GM18498 (cell line): ENCODE measurements at regions not wholly inside any gene's neighbourhood (a gene's known extent, or its start where the extent isn't known, plus 50 kb on each side); places are given as distances from the start of the nearest gene placed in this dataset.

Experiments used
- ATAC-seq: cut with Tn5 transposase; IDR thresholded peaks from one replicate; pipeline ENCODE4 v1.9.1; 2021; ENCODE audit warnings: mild to moderate bottlenecking, moderate library complexity; ENCODE audit not compliant: unreplicated experiment

DNA sequence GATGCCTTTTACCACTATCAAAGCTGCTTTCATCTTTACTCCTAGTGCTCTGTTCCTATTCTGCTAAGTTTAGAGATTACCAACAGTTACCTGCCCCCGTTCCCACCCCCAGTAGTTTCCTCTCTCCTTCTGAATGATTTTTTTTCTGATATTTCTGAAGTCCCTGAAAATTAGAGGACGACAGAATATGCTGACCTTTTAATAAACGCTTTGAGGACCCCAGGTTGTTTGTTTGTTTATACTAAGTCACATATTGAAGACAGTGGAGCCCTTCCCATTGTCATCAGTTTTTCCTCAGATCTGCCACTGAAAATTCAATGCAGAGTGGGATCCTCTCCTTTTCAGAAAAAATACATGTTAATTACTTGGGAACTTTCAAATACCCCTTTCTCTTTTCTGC, 1039.3 kb upstream of the AGA start:
- ATAC-seq, result no peak

DNA sequence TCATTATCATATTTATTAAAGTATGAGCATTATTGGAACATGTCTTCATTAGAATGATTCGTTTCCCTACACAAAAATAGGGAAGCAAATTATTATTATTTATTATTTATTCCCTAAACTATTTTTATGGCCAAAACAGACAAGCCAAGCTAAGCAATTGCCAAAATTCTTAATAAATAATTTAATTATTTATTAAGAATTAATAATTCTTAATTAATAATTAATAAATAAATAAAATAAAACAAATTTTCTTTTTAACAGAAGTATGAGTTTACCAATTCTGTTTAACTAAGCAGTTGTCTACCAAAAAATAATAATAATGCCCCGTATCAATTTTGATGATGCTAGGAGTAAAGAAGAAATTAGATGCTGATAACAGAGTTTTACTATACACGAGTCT, 1080.8 kb upstream of the AGA start:
- ATAC-seq, result no peak

DNA sequence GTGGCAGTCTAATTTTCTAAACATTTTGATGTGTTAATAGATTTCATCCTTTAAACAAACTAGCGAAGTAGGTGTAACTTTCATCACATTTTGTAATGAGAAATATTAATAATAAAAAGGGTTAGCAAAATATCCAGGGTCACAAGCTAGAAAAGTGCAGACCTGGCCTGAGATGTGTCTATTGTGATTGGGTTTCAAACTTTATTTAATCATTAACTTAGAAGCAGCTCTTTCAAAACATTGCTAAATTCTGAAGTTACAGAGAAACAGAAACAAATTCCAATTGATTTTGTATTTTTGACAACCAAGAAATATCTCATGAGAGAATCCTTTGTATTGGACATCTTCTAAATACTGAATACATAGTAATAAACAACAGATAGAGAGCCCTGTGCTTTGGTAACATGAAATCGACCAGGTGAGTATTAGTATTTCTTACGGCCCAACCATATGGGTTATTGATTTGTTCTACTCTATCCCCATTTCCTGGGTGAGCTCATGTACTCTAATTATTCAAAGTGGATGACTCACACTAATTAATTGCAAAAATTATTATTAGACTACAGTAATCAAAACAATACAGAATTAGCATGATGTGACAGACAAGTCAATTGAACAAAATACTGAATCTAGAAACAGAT, 1093.8 kb upstream of the AGA start:
- ATAC-seq, result no peak

DNA sequence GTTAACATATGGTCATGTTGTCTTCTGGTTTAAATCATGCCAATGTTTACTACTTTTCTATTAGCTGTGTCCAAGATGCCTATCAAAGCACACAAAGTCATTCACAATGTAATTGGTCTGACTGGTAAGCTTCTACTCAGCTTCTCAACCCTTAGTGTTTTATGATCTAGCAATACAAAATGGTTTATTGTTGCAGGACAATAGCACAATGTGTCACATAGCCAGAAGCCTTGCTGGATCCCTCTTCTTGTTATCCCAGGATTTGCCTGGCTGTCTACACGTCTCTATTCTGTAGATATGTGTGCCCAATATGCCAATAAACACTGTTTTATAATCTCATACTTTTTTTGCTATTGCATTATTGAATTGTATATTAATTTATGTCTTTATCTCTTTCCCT, 1111.0 kb upstream of the AGA start:
- no peak for ATAC-seq

DNA sequence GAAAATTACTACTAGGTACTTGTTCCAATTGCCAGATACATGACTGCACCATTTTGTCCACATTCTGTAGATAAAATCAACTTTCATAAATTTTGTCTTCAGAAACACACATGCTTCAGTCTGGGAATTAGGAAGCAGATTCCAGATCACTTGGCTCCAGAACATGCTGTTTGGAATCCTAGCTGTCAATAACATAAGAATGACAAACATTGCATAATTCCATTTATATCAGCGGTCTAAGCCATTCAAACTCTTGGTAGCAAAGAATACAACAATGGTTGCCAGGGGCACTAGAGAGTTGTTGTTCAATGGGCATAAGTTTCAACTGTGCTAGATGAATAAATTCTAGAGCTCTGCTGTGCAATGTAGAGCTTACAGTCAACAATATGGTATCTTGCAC, 1112.1 kb upstream of the AGA start:
- ATAC-seq, result no peak

DNA sequence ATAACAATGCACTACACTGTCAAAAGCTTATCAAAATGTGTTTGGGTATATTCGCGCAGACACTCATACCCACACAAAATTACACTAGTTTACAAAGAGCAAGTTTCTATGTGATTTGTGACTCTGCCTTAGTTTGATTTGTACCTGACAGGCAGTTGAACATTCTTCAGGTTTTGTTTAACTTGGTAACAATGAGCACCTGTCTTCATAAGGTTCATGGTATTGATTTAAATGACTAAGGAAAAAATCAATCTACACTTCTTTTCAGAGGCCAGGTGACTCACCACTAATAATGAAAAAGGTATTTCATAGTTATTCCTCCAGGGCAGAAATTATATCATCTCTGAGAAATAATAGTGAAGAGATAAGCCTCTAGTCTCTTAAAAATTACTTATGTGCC, 1114.6 kb upstream of the AGA start:
- ATAC-seq, result no peak

DNA sequence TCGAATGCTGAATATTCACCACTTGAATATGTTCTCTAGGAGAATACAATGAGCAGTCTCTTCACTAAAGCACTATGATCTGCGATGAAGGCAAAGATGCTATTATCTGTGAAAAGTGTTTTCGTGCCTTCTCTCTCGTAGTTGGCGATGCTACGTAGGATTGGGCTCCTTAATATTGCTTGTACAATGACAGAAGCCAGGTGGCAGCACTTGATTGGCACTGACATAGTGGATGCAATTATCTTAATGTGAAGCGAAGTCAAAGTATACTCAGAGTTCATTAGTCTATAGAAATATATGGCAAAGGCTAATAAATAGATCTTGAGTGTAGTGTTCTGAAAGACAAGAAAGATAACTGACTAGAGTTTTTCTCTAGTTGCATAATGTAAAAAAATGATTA, 1135.7 kb upstream of the AGA start:
- no peak for ATAC-seq

DNA sequence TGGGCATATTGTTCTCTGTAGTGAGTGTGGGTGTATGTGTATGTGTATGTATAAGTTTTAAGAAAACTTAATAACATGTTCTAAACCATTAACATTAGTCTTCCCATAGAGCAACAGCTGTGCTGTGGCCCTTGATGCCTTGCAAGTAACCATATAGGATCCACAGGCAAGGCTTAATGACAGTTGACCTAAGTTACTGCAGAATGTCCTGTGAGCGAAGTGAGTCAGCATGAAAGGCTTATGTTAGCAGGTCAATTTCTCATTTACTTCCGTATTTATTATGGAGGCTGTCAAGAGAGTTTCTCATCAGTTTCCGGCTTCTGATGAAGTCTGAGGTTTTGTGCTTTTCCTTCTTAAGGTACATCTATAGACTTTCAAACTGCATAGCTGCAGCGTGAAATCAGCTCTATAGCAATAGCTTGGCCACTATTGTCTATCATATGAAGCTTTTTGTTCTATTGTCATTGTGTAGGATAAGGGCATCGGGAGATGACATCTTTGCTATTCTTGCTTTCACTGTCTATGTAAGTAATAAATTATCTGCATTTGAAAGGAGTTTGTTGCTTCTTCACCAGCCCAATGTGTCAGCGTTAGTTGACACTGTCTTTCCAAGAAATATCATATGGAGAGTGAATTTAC, 1153.4 kb upstream of the AGA start:
- no peak for ATAC-seq

DNA sequence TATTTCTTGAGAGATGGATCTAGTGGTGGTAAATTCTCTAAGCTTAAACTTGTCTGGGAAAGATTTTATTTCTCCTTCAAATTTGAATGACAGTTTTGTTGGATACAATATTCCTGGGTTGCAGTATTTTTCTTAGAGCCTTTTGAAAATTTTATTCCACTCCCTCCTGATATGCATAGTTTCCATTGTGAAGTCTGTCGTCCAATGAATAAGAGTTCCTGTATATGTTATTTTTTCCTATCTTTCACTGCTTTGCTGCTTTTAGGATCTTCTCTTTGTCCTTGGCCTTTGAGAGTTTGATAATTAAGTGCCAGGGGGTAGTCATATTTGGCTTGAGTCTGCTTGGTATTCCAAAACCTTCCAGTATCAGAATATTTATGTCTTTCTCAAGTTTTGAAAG, 1156.4 kb upstream of the AGA start:
- ATAC-seq, result no peak

DNA sequence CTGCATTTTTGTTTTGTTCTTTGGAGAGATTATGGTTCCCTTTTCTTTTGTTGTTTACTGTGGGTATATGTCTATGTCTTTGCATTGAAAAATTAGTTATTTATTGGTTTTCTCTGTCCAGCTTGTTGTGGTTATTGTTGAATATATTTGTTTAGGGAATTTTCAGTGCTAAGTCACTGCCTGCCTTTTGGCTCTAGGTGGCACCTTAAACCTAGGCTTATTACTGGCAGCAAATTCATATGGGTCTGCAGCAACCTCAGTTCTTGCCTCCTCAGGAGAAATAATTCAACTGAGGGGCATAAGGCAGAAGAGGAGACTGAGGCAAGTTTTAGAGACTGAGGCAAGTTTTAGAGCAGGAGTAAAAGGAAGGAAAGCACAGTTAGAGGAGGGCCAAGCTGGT, 1157.3 kb upstream of the AGA start:
- ATAC-seq, result no peak

DNA sequence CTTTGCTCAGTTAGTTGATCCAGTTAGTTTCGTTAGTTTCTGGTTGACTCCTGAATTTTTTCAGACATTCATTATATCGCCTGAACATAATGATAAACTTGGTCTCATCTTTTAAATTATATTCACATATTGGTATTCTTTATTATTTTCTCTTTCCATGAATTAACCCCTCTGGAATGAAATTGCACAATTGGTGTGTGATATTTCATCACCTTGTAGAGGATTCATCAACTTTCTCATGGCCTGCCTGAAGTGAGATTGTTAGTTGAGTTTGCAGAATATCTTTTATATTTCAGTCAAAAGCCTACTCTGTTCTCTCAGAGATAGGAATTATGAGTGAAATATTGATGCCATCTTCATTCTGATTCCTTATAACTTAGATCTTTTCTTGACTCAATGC, 1160.6 kb upstream of the AGA start:
- no peak for ATAC-seq

DNA sequence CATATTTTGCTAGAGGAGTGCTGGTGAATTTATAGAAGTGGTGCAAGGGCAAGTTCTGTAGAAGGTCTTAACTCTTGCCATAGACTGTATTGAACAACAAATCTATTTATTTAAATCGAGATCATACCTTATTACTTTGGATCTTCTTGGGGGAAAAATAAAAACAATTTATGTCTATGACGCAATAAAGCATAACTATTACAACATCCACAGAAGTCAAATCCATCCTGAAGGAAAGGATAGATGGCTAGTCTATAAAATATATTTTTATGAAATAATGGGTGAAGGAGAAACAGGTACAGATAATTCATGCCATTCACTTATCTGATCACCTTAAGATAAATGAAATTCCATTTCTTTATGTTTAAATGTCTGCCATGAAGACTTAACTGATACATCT, 1168.8 kb upstream of the AGA start:
- ATAC-seq, result no peak

DNA sequence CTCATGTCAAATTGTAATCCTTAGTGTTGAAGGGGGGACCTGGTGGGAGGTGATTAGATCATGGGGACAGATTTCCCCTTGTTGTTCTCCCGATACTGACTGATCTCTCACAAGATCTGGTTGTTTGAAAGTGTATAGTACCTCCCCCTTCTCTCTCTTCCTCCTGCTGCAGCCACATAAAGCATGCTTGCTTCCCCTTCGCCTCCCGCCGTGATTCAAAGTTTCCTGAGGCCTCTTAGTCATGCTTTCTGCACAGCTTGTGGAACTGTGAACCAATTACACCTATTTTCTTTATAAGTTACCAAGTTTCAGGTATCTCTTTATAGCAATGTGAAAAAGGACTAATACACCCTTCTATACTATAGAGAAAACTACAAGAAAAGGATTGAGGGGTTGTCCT, 1170.5 kb upstream of the AGA start:
- no peak for ATAC-seq

DNA sequence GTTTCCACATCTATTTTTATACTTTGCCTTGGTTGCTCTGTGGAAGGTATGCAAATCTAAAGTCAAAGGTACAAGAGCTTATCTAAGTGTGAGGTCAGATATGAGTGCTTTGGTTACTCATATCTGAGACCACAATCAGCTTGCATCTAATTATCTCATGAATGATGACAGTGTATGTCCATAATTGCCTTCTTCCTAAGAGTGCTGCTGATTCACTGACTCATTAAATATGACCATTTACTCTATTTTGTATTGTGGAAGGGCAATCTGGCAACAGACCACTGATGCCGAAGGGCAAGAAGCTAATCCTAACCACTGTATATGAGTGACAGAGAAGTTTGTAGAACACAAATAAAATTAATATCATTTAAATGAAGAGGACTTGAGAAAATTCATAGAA, 1190.2 kb upstream of the AGA start:
- ATAC-seq, result no peak

DNA sequence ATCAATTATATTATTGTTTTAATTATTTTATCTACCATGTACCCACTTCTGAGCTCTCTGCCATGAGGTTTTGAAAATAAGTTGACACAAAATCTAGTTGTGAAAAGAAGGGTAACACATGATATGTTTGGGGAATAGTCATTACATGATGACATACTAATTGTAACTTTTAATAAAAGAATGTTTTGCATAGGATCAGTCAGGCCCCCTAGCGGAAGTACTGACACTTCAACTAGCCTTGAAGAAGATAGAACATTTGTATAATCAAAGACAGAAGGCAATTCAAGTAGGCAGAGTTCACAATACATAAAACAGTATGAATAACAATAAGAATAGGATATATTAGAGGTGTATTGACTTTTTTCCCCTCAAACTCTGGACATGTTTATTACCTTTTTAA, 1191.0 kb upstream of the AGA start:
- no peak for ATAC-seq

DNA sequence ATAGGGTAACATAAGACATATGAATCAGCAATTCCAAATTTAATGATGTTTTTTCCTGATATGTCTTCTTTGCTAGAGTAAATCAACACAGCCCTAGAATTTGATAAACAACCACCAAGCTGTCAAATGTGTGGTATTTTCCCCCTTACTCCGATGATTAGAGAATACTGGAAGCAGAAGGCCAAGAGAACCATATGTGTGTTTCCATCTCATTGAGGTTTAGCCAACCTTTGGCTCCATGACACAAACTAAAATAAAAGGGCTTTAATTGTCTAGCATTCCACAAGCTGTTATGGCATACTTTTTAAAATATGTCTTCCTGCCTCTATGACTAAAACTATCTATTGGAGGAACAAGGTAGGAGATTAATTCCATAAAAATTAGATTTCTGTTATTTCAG, 1222.4 kb upstream of the AGA start:
- no peak for ATAC-seq

DNA sequence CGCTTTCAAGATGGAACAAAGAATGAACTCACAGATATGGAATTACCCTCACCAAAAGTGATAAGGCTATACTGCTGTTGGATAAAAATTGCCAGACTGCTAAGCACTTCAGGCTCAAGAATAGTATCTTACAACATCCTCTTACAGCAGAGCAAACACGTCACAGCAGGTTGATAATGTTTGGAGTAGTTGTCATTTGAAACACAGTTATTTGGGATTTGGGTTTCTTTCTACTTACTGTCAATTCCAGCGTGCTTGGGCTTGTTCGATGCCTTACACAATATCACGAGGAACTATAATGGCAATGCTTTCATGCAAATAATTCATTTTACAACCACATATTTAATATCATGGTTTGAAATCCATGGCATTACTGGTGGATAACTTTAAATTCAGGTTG, 1223.7 kb upstream of the AGA start:
- no peak for ATAC-seq

DNA sequence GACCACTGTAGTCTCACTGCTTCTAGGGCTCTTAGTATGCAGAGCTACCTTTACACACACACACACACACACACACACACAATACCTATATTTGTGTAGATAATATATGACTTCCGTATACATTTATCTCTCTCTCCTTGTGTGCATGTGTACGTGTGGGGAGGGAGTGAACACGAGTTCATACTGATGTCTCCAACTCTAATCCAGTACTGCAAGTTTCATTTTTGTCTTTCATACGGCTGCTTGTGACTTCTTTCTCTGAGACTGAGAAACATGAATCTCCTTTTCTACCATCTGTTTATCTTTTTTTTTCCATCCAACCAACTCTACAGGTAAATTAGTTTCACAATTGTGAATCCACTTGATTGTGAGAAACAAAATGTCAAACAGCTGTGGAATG, 1229.5 kb upstream of the AGA start:
- no peak for ATAC-seq

DNA sequence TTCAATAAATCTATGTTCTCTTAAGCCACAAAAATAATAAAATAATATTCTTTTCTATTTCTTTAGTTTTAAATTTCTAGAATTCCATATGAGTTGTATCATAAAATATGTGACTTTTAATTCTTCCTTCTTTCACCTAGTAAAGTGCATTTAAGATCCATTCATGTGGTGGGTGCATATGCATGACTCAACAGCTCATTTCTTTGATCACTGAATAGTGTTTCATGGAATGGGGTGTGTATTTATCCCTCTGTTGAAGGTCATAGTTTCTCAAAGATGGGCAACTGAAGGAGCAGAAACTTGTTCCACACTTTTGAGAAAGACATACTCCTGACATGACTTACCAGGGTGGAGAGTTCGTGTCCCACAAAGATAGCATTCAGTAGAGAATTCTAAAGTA, 1230.3 kb upstream of the AGA start:
- ATAC-seq, result no peak

DNA sequence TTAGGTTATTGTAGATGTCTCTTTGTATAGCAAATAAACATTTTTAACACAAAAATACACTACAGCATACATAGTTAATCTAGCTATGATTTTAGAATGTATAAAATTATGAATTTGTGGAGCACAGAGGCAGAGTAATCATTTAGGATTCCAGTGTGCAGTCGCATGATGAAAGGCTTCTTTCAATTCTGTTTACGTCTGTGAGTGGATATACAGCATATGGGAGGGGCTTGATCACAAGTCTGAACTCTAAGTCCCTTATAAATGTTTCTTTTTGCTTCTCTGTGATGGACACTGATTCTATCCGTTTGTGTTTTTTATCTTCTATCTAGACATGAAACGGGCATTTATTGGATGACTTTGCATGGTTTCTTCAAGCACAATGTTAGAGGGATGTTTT, 1239.6 kb upstream of the AGA start:
- no peak for ATAC-seq

DNA sequence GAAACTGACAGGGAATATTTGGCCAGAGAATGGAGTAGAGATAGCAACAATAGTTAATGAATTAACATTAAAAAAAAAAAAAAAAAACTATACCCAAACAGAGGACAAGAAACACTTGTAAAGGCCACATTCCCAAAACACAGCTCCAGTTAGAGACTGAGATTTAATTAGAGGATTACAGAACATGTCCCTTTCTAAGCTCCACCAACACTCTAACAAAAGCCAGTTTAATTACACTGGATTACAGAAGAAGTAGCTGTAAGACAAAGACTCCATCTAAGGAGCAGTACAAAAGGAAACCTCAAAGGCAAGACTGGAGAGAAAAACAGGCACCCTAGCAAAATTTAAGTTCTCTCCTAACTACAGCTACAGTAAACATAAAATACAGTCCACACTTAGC, 1247.7 kb upstream of the AGA start:
- no peak for ATAC-seq

DNA sequence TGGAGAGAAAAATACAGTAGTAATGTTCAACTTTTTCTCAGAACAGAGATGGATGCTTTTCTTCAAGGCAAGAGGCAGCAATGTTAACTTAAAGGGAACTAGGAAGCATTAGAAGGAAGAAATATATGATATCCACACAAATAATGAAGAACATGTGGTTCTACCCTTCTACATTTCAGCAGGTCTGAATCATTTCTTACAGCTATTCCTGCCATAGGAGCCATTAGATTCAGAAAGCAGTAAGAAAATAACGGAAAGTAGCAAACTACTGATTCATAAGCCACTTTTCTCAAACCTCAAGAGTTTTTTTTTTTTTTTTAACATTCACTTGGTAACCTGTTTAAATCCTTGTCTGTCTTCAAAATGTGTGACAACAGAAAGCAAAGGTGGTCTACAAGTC, 1251.6 kb upstream of the AGA start:
- no peak for ATAC-seq

DNA sequence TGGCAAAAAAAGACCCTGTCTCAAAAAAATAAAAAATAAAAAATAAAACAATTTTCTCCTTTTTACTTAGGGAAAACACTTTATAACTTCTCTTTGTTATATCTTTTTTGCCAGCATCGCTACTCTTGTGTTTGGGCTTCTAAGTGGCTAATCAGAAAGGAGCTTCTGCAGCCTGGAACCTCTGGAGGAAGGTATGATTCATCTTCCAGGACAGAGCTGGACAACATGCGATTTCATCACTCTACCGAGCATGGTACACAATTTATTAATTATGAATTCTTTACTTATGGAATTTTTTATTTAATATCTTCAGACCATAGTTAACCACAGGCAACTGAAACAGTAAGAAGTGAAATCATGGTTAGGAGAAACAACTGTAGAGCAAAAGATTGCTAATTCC, 1254.3 kb upstream of the AGA start:
- no peak for ATAC-seq
